GM23338 (cell line): ENCODE measurements at regions not wholly inside any gene's neighbourhood (a gene's known extent, or its start where the extent isn't known, plus 50 kb on each side); places are given as distances from the start of the nearest gene placed in this dataset.

Experiments used
- CREB1 ChIP-seq: fragments of 250-450 bp; sonication (Bioruptor Pico); IDR thresholded peaks from 2 replicates; pipeline ENCODE4 v1.5.0; 2020; ENCODE audit warnings: low read depth, mild to moderate bottlenecking, moderate library complexity
- CTCF ChIP-seq, 2 experiments: fragments of 200-600 bp in 1 of 2; sonication (generic) in 1 of 2; conservative IDR thresholded peaks; 2 replicates each; pipeline versions ENCODE4 v1.5.1 to v1.6.1; 2016 to 2017; ENCODE audit warnings: antibody characterized with exemption in 2 of 2, low read depth in 2 of 2, mild to moderate bottlenecking in 2 of 2, moderate library complexity in 1 of 2
- POLR2AphosphoS5 ChIP-seq: IDR thresholded peaks from 2 replicates; pipeline ENCODE4 v1.6.1; 2016; ENCODE audit warnings: antibody characterized with exemption, low read depth
- ZNF462 ChIP-seq: fragments of 250-450 bp; sonication (Bioruptor Pico); IDR thresholded peaks from 2 replicates; pipeline ENCODE4 v1.5.0; 2020; ENCODE audit warnings: mild to moderate bottlenecking, moderate library complexity

- TF ChIP-seq CREB1 (CRISPR knock-in tag) (no peak), CTCF (conservative IDR thresholded peaks at IDR 0.05; ENCODE audit: low read depth in 2 of 2) (no peak), POLR2AphosphoS5 (no peak), ZNF462 (CRISPR knock-in tag) (no peak)
Measured at GRCh38 chr4:86448871-86449270, 89.0 kb upstream of the MAPK10 start.
